ENCODE measurements at regions not wholly inside any gene's neighbourhood (a gene's known extent, or its start where the extent isn't known, plus 50 kb on each side); places are given as distances from the start of the nearest gene placed in this dataset.
"Not testable (repeated sequence)": the region's sequence is repeated elsewhere in the genome, so short reads cannot be mapped to it uniquely, and the experiment has no call there.

- Histone ChIP-seq H3K9me3 (replicated peaks; ENCODE audit: low read length) (no peaks in the 10 kb centered on the region), H3K4me1 (ENCODE audit: control insufficient read depth, insufficient read depth, low read length) (no peaks in the 10 kb centered on the region), H3K4me3 (ENCODE audit: low read length) (no peak overlapping the region), H3K36me3 (ENCODE audit: insufficient read depth, low read length) (no peaks in the 10 kb centered on the region), H3K4me2 (ENCODE audit: low read length) (no peak overlapping the region), H3K9ac (ENCODE audit: low read depth, low read length) (no peak overlapping the region), H3K27me3 (ENCODE audit: control insufficient read depth, insufficient read depth, low read length) (no peaks in the 10 kb centered on the region)
Observed at GRCh38 chr2:154551649-154552048, 146.8 kb upstream of the KCNJ3 start.

DNA sequence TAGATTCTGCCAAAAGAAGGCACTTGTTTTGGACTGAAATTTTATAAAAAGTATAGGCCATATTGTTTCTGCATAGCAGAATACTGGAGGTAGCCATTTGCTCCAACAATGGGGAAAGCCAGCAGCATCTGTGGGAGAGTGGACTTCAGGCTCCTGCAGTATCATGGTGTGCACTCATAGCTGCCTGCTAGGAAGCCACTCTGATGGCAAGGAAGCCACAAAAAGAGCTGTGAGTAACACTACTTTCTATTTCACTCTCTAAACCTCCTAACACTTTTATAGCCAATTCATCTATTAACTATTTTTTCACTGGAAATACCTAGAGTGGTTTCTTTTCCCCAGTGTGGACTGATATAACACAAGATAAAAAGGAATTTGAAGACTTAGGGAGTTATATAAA lies 144.4 kb upstream of the KCNJ3 start:
- no peaks in the 10 kb centered on the region for H3K9me3 ChIP-seq (replicated peaks; ENCODE audit: low read length)
- H3K4me1 ChIP-seq (ENCODE audit: control insufficient read depth, insufficient read depth, low read length), result no peaks in the 10 kb centered on the region
- no peaks in the 10 kb centered on the region for H3K36me3 ChIP-seq (ENCODE audit: insufficient read depth, low read length)
- no peak overlapping the region for H3K9ac ChIP-seq (ENCODE audit: low read depth, low read length)
- no peaks in the 10 kb centered on the region for H3K27me3 ChIP-seq (ENCODE audit: control insufficient read depth, insufficient read depth, low read length)
- H3K4me2 ChIP-seq (ENCODE audit: low read length), result no peak overlapping the region
- H3K4me3 ChIP-seq (ENCODE audit: low read length), result no peak overlapping the region

DNA sequence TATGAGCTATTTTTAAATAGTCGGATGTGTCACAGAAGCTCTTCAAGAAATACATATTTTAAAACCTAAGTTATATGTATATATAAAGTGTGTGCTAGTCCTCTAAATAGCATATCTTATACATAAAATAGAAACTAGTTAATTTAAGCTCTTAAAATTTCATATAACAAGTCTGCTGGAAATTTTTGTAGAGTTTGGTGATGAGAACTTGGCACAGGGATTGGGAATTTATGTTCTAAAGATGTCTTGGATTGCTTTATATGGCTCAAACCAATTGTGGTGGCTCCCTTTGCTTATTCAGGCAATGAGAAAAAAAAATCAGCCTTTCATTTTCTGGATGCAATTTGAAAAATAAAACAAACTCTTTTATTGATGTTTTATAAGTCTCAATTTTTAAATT lies 142.8 kb upstream of the KCNJ3 start:
- Histone ChIP-seq H3K9ac (ENCODE audit: low read depth, low read length) (no peak overlapping the region), H3K9me3 (replicated peaks; ENCODE audit: low read length) (no peaks in the 10 kb centered on the region), H3K36me3 (ENCODE audit: insufficient read depth, low read length) (no peaks in the 10 kb centered on the region), H3K4me3 (ENCODE audit: low read length) (no peak overlapping the region), H3K4me2 (ENCODE audit: low read length) (no peak overlapping the region), H3K27me3 (ENCODE audit: control insufficient read depth, insufficient read depth, low read length) (no peaks in the 10 kb centered on the region), H3K4me1 (ENCODE audit: control insufficient read depth, insufficient read depth, low read length) (no peaks in the 10 kb centered on the region)

DNA sequence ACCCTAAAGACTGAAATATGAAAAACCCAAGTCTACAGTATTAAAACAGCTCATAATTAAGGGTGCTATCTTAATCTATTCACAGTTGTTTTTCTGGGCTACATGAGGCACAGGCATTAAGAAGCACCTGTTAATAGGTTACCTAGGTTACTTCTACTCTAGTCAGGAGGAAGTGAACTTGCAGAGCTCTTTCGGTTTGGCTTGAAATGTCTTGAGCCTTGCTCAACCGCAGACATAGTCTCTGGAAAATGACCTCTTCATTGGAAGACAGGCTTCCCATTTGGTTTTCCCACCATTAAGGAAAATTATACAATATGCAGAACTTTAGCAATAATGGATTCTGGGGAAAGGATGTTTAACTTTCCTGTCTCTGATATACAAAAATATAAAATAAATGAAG lies 142.3 kb upstream of the KCNJ3 start:
- H3K9me3 ChIP-seq (replicated peaks; ENCODE audit: low read length), result no peaks in the 10 kb centered on the region
- H3K4me2 ChIP-seq (ENCODE audit: low read length), result no peak overlapping the region
- no peak overlapping the region for H3K4me3 ChIP-seq (ENCODE audit: low read length)
- no peaks in the 10 kb centered on the region for H3K36me3 ChIP-seq (ENCODE audit: insufficient read depth, low read length)
- no peaks in the 10 kb centered on the region for H3K27me3 ChIP-seq (ENCODE audit: control insufficient read depth, insufficient read depth, low read length)
- no peak overlapping the region for H3K9ac ChIP-seq (ENCODE audit: low read depth, low read length)
- H3K4me1 ChIP-seq (ENCODE audit: control insufficient read depth, insufficient read depth, low read length), result no peaks in the 10 kb centered on the region

DNA sequence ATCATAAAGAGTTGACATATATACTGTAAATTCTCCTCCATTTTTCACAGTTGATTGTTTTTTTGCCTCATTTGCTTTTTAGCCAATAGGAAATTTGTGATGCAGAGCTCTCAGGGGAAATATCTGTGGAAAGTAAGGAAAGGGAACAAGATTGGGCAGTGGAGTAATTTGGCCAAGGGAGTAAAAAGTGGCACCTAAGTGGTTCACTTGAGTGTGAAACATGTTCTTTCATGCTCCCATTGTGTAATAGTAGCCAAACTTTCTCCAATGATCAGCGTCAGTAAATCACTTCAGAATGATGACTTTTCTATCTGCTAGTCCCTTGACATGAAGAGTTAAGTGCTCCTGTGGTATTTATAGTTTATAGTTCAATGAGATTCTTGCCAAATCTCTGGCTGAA lies 141.9 kb upstream of the KCNJ3 start:
- Histone ChIP-seq H3K27me3 (ENCODE audit: control insufficient read depth, insufficient read depth, low read length) (no peaks in the 10 kb centered on the region), H3K36me3 (ENCODE audit: insufficient read depth, low read length) (no peaks in the 10 kb centered on the region), H3K4me2 (ENCODE audit: low read length) (no peak overlapping the region), H3K4me1 (ENCODE audit: control insufficient read depth, insufficient read depth, low read length) (no peaks in the 10 kb centered on the region), H3K4me3 (ENCODE audit: low read length) (no peak overlapping the region), H3K9me3 (replicated peaks; ENCODE audit: low read length) (no peaks in the 10 kb centered on the region), H3K9ac (ENCODE audit: low read depth, low read length) (no peak overlapping the region)

- no peak overlapping the region for H3K4me2 ChIP-seq (ENCODE audit: low read length)
- H3K4me3 ChIP-seq (ENCODE audit: low read length), result no peak overlapping the region
- no peaks in the 10 kb centered on the region for H3K36me3 ChIP-seq (ENCODE audit: insufficient read depth, low read length)
- H3K9me3 ChIP-seq (replicated peaks; ENCODE audit: low read length), result no peaks in the 10 kb centered on the region
- no peaks in the 10 kb centered on the region for H3K4me1 ChIP-seq (ENCODE audit: control insufficient read depth, insufficient read depth, low read length)
- H3K27me3 ChIP-seq (ENCODE audit: control insufficient read depth, insufficient read depth, low read length), result no peaks in the 10 kb centered on the region
- H3K9ac ChIP-seq (ENCODE audit: low read depth, low read length), result no peak overlapping the region
Observed at GRCh38 chr2:154557906-154558305, 140.6 kb upstream of the KCNJ3 start.

GRCh38 chr2:154565433-154565832 lies 133.1 kb upstream of the KCNJ3 start:
- no peak overlapping the region for H3K9ac ChIP-seq (ENCODE audit: low read depth, low read length)
- H3K9me3 ChIP-seq (replicated peaks; ENCODE audit: low read length), result no peaks in the 10 kb centered on the region
- H3K4me2 ChIP-seq (ENCODE audit: low read length), result no peak overlapping the region
- no peak overlapping the region for H3K4me3 ChIP-seq (ENCODE audit: low read length)
- H3K36me3 ChIP-seq (ENCODE audit: insufficient read depth, low read length), result no peaks in the 10 kb centered on the region
- no peaks in the 10 kb centered on the region for H3K4me1 ChIP-seq (ENCODE audit: control insufficient read depth, insufficient read depth, low read length)
- H3K27me3 ChIP-seq (ENCODE audit: control insufficient read depth, insufficient read depth, low read length), result no peaks in the 10 kb centered on the region

DNA sequence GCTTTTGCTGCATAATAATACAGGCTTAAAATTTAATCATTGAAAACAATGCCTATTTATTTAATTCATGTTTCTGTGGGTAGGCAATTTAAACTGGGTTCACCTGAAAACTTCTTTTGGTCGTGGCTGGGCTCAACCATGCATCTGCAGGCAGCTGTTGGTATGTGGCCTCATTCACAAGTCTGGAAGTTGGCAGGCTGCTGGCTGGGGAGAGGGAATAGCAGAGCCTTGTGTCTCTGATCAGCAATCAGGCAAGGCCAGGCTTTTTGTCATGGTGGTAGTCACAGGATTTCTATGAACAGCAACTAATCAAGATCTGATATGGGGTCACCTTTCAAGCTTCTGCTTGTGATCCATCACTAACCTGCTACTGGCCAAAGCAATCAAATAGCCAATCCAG lies 130.1 kb upstream of the KCNJ3 start:
- Histone ChIP-seq H3K27me3 (ENCODE audit: control insufficient read depth, insufficient read depth, low read length) (no peaks in the 10 kb centered on the region), H3K9ac (ENCODE audit: low read depth, low read length) (no peak overlapping the region), H3K4me2 (ENCODE audit: low read length) (no peak overlapping the region), H3K9me3 (replicated peaks; ENCODE audit: low read length) (no peaks in the 10 kb centered on the region), H3K36me3 (ENCODE audit: insufficient read depth, low read length) (no peaks in the 10 kb centered on the region), H3K4me3 (ENCODE audit: low read length) (no peak overlapping the region), H3K4me1 (ENCODE audit: control insufficient read depth, insufficient read depth, low read length) (no peaks in the 10 kb centered on the region)

GRCh38 chr2:154570501-154570900 lies 128.0 kb upstream of the KCNJ3 start:
- Histone ChIP-seq H3K9me3 (replicated peaks; ENCODE audit: low read length) (no peaks in the 10 kb centered on the region), H3K27me3 (ENCODE audit: control insufficient read depth, insufficient read depth, low read length) (no peaks in the 10 kb centered on the region), H3K9ac (ENCODE audit: low read depth, low read length) (no peak overlapping the region), H3K36me3 (ENCODE audit: insufficient read depth, low read length) (no peaks in the 10 kb centered on the region), H3K4me2 (ENCODE audit: low read length) (no peak overlapping the region), H3K4me3 (ENCODE audit: low read length) (no peak overlapping the region), H3K4me1 (ENCODE audit: control insufficient read depth, insufficient read depth, low read length) (no peaks in the 10 kb centered on the region)

GRCh38 chr2:154576699-154577098 lies 121.8 kb upstream of the KCNJ3 start:
- H3K27me3 ChIP-seq (ENCODE audit: control insufficient read depth, insufficient read depth, low read length); H3K4me1 ChIP-seq (ENCODE audit: control insufficient read depth, insufficient read depth, low read length); H3K4me2 ChIP-seq (ENCODE audit: low read length); H3K36me3 ChIP-seq (ENCODE audit: insufficient read depth, low read length); H3K9ac ChIP-seq (ENCODE audit: low read depth, low read length); H3K4me3 ChIP-seq (ENCODE audit: low read length); H3K9me3 ChIP-seq (replicated peaks; ENCODE audit: low read length): not testable (repeated sequence)

DNA sequence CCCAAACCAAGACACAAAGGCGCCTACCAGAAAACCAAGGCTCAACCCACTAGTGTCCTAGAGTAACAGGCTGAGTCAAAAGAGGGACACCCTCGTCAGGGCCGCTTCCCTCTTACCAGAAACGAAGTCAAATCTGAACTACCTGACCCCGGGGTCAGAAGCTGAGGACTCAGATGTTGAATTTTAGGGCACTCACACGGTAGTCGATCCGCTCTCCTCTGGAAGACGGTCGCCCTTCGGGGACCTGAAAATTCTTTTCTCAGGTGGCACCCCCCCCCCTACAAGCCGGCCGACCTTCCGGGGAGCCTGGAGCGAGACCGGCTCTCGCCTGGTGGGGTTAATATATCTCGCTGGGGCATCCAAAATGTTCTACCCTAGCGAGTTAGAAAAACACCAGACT lies 121.1 kb upstream of the KCNJ3 start:
- H3K9me3 ChIP-seq (replicated peaks; ENCODE audit: low read length), result no peaks in the 10 kb centered on the region
- H3K4me2 ChIP-seq (ENCODE audit: low read length), result no peak overlapping the region
- H3K36me3 ChIP-seq (ENCODE audit: insufficient read depth, low read length), result no peaks in the 10 kb centered on the region
- H3K4me3 ChIP-seq (ENCODE audit: low read length), result no peak overlapping the region
- H3K4me1 ChIP-seq (ENCODE audit: control insufficient read depth, insufficient read depth, low read length), result no peaks in the 10 kb centered on the region
- no peak overlapping the region for H3K9ac ChIP-seq (ENCODE audit: low read depth, low read length)
- no peaks in the 10 kb centered on the region for H3K27me3 ChIP-seq (ENCODE audit: control insufficient read depth, insufficient read depth, low read length)

- Histone ChIP-seq H3K9ac (ENCODE audit: low read depth, low read length) (no peak overlapping the region), H3K36me3 (ENCODE audit: insufficient read depth, low read length) (no peaks in the 10 kb centered on the region), H3K27me3 (ENCODE audit: control insufficient read depth, insufficient read depth, low read length) (no peaks in the 10 kb centered on the region), H3K4me1 (ENCODE audit: control insufficient read depth, insufficient read depth, low read length) (no peaks in the 10 kb centered on the region), H3K9me3 (replicated peaks; ENCODE audit: low read length) (no peaks in the 10 kb centered on the region), H3K4me3 (ENCODE audit: low read length) (no peak overlapping the region), H3K4me2 (ENCODE audit: low read length) (no peak overlapping the region)
Observed at GRCh38 chr2:154580767-154581166, 117.7 kb upstream of the KCNJ3 start.

GRCh38 chr2:154582694-154583093 lies 115.8 kb upstream of the KCNJ3 start:
- H3K9ac ChIP-seq (ENCODE audit: low read depth, low read length); H3K4me1 ChIP-seq (ENCODE audit: control insufficient read depth, insufficient read depth, low read length); H3K27me3 ChIP-seq (ENCODE audit: control insufficient read depth, insufficient read depth, low read length); H3K36me3 ChIP-seq (ENCODE audit: insufficient read depth, low read length); H3K9me3 ChIP-seq (replicated peaks; ENCODE audit: low read length); H3K4me3 ChIP-seq (ENCODE audit: low read length); H3K4me2 ChIP-seq (ENCODE audit: low read length): not testable (repeated sequence)

Measured in skeletal muscle satellite cell (primary cell).